HG03280 (cell line): ENCODE measurements at regions not wholly inside any gene's neighbourhood (a gene's known extent, or its start where the extent isn't known, plus 50 kb on each side); places are given as distances from the start of the nearest gene placed in this dataset.

Source experiments
- ATAC-seq: cut with Tn5 transposase; IDR thresholded peaks from one replicate; pipeline ENCODE4 v1.9.1; 2021; ENCODE audit warnings: mild to moderate bottlenecking, moderate library complexity; ENCODE audit not compliant: unreplicated experiment

DNA sequence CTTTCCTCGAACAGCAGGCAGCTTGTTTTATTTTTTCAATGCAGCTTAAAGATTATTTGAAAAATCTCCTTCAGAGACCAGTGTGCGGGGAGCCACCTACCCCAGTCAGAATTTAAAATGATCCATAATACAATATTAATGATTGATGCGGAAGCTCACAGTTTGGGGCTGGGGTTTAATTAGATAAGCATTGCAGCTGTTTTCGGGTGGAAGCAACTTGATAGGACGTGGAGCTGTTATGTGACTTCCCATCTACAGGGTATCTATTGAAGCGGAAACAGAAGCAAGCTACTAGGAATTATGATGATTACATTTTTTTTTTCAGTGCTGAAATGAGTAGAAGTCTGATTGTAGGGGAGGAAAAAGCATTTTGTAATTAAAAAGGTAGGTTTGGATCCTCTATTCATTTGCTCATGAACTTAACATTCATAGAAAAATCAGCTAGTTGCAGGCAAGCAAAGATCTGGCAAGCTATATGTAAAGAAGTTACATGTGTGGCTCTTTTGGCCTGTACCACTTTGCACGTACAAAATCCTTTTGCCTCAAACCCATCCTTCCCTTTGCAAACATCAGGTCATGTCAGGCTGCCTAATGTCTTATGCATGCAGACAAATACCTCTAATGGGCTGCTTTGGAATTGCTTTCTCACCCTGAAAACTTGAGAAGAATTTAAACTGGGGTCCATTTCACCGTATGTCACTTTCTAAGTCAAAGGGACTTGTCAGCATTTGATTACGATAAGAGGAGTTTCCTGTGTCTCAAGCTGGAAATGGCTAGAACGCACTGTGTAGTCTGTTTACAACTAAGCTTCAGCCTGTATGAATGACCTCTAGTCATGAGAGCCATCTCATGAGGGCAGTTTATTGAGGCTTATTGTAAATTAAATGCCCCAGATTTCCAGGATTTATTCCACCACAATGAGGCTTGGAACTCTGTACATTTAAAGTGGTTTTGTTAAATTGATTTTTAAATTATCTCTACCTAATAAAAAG lies 267.1 kb upstream of the TMTC4 start:
- no peak for ATAC-seq

- ATAC-seq, result no peak
Measured at GRCh38 chr13:100940658-100941057, 266.1 kb upstream of the TMTC4 start.

- no peak for ATAC-seq
Measured at GRCh38 chr13:100933841-100934240, 259.2 kb upstream of the TMTC4 start.

GRCh38 chr13:100922599-100922998 lies 248.0 kb upstream of the TMTC4 start:
- no peak for ATAC-seq

GRCh38 chr13:100921139-100921538 lies 246.5 kb upstream of the TMTC4 start:
- ATAC-seq, result no peak

DNA sequence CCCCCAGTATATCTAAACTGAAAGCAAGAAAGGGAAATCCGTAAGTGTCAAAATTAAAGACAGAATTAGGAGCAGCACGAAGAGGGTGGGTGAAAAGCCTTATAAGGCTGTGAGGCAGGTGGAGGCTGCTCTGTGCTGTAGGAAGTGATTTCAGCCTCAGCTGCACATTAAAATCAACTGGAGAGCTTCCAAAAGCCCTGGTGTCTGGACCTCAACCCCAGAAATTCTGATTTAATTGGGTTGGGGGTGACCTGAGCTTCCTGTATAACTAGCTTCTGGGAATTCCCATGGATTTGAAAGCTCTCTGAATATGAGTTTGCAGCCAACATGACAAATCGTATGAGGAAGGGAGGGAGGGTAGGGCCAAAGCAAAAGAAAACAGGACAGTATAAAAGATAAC lies 242.4 kb upstream of the TMTC4 start:
- ATAC-seq, result no peak

GRCh38 chr13:100913143-100913542 lies 238.5 kb upstream of the TMTC4 start:
- ATAC-seq, result no peak

DNA sequence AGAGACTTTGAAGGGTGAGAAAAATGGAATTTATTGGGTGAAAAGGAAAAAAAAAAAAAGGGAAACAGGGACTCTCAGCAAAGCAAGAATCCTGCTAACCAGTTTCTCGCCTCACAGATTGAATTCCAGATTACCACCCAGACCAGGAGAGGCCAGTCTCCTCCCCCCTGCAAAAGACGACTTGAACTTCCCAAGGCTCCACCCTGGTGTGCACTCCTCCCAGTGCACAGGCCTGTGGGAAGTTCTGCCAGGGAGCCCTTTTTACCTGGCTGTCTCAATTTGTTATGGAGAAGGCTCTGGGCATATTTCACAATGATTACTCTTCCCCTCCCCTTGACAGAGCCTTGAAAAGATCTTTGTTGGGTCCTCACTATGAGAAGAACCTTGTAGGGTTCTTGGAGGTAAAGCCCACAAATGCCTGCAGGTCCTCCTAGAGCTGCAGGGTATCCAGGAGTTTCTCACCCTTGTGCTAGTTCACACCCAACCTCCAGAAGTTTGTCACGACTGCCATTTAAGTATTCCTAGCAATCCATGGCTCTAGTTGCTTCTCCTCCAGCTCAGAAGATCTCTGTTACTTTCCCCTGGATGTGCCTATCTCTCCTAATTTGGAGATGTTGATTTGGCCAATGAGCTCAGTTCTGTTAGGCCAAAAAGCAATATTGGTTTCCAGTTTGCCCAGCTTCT lies 229.8 kb upstream of the TMTC4 start:
- ATAC-seq, result no peak

- ATAC-seq, result no peak
Measured at GRCh38 chr13:100899720-100900316, 225.2 kb upstream of the TMTC4 start.

DNA sequence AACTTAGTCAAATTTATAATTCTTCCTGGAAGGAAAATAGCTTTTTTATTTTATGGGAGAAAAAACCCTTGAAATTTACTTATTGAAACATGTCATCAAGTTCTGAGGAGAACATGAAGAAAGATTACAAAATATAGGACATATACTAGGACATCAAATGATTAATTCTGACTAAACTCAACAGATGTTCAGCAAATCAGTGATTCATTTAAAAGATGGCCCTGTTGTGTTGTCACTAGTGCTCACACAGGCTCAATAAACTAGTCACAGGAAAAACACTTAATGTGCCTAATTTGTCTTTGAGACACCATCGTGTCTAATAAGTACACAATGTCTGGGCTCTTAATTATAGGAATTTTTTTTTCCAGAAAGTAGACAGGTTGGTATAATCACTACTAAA lies 223.8 kb upstream of the TMTC4 start:
- no peak for ATAC-seq

GRCh38 chr13:100895651-100896050 lies 221.1 kb upstream of the TMTC4 start:
- ATAC-seq, result no peak

GRCh38 chr13:100892981-100893380 lies 218.4 kb upstream of the TMTC4 start:
- no peak for ATAC-seq

DNA sequence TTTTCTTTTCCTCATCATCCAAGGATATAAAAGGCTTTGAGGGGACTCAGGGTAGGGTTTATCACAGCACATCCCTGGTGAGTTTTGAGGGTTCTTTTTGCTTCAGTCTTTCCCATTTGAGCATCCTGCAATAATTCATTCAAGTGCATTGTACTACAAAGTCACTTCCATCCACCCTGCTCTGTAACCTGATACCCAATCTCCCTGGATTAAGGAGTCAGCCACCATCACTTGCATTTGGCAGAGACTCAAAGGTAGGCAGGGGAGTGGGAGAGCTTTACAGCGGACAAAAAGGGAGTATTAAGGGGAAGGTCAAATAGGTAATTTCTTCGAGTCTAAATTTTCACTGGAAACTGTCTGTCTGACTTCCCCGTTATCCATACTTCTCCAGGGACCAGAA lies 216.1 kb upstream of the TMTC4 start:
- no peak for ATAC-seq

GRCh38 chr13:100887729-100888151 lies 213.1 kb upstream of the TMTC4 start:
- ATAC-seq, result no peak

DNA sequence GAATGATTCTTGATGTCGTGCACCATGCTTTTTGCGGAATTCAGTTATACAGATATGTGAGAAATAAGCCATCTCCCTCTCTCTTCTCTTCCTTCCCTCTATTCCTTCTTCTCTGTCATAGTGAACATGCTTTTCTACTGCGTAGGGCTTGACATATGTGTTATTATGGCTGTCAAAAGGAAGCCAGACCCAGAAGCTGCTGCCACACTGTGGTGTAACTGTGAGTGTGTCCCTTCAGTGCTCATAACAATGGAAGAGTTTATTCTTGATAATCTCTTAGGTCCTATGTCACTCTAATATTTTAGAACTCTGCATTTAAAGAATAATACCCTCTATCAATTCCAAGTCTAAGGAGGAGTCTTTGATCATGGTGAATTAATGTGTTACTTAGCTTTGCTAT lies 208.9 kb upstream of the TMTC4 start:
- ATAC-seq, result no peak

- no peak for ATAC-seq
Measured at GRCh38 chr13:100881291-100881864, 206.8 kb upstream of the TMTC4 start.

DNA sequence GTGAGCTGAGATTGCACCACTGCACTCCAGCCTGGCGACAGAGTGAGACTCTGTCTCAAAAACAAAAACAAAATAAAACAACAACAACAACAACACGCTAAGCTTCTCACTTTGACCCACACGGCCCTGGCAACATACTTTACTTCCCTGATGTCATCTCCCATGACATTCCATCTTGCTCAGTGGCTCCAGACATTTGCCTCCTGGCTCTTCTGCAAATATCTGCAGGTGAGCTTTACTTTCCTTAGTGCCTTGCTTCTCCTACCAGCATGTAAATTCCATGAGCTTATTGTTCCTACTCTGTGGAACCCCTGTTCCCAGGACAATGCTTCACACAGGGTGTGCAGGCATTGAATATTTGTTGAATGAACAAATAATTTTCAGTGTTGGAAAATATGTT lies 205.6 kb upstream of the TMTC4 start:
- ATAC-seq, result no peak

- ATAC-seq, result no peak
Measured at GRCh38 chr13:100879255-100879654, 204.7 kb upstream of the TMTC4 start.

- no peak for ATAC-seq
Measured at GRCh38 chr13:100876044-100876403, 201.4 kb upstream of the TMTC4 start.

DNA sequence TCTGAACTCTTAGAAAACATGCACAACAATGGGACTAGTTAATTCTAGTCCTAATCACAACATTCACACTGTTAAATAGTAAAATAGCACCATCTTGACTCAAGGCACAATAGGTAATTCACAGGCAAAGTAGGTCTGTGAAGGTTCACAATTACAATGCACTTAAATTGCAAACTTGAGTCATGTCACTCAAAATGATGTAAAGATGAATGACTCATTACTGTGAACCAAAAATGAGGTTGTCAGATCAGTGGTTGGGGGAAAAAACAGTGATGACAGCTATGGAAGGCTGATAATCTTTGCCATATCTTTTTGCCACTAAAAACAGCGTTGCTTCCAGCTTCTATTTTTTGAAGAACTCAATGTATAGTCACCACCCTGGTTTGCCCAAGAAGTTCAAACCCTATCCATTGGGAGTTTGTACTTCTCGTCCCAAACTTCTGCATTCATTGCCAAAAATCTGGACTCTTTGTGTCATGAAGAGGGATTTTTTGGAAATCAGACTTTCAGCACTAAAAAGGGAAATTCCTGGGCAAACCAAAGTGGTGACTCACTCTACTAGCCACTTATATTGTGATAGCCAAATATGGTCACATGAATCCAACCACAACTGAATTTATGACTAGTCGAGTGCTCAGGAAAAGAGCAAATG lies 200.9 kb upstream of the TMTC4 start:
- ATAC-seq, result no peak

- no peak for ATAC-seq
Measured at GRCh38 chr13:100872761-100873160, 198.2 kb upstream of the TMTC4 start.
